ENCODE measurements at regions not wholly inside any gene's neighbourhood (a gene's known extent, or its start where the extent isn't known, plus 50 kb on each side); places are given as distances from the start of the nearest gene placed in this dataset.

- TF ChIP-seq POLR2AphosphoS5 (IDR thresholded peaks at IDR 0.05; ENCODE audit: low read depth): no peak
- no peak for TF ChIP-seq EZH2phosphoT487 (IDR thresholded peaks at IDR 0.05; ENCODE audit: unreplicated experiment)
Measured at GRCh38 chr4:105075045-105075444, 71.6 kb upstream of the TET2 start.
